ENCODE measurements at regions not wholly inside any gene's neighbourhood (a gene's known extent, or its start where the extent isn't known, plus 50 kb on each side); places are given as distances from the start of the nearest gene placed in this dataset.

DNA sequence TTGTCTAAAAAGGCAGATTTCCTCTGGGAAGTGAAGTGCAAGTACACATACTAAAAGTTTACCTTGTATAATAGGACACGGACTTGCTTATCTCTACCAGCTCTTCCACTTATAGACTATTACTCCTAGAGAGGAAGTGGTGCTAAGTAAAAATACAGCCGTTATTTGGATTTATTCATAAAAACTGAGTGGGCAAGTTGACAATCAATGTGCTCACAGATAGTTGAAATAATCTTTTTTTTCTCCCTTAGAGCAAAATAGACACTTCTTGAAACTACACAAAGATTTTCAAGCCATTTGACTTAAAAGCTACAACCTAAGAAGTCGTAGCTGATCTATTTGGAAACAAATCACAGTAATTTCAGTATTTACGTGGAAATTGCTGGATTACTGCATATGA lies 2584.7 kb upstream of the PCDH20 start:
- DNase-seq = no peak

GRCh38 chr13:63999614-64000305 lies 2584.1 kb upstream of the PCDH20 start:
- DNase-seq = no peak

DNA sequence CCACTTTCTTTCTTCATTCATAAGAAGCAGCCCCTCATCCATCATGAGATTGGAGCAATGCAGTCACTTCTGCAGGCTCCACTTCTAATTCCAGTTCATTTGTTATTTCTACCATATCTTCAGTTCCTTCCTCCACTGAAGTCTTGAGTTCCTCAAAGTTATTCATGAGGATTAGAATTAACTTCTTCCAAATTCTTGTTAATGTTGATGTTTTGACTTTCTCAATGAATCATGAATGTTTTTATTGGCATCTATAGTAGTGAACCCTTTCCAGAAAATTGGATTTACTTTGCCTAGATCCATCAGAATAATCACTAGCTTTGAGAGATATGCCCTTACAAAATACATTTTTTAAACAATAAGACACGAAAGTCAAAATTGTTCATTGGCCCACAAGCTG lies 2567.7 kb upstream of the PCDH20 start:
- no peak for DNase-seq

GRCh38 chr13:63979951-63980350 lies 2564.3 kb upstream of the PCDH20 start:
- no peak for DNase-seq

DNA sequence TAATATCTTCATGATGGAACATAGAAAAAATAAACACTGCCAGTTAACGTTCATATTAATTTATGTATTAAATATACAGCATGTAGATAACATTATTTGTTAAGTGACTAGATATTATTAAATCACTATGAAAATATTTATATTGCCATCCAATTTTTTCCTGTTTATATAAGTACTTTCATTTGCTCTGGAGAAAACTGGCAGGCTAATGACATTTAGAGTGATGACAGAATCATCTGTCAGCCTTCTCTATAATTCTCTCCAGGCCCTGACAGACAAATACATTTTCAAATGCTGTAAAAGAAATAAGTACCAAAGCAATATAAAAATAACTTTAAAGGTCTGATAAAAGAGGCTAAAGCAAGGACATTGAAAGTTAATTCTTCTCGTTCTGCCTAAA lies 2556.7 kb upstream of the PCDH20 start:
- DNase-seq = no peak

GRCh38 chr13:63954683-63955082 lies 2539.0 kb upstream of the PCDH20 start:
- DNase-seq = no peak

DNA sequence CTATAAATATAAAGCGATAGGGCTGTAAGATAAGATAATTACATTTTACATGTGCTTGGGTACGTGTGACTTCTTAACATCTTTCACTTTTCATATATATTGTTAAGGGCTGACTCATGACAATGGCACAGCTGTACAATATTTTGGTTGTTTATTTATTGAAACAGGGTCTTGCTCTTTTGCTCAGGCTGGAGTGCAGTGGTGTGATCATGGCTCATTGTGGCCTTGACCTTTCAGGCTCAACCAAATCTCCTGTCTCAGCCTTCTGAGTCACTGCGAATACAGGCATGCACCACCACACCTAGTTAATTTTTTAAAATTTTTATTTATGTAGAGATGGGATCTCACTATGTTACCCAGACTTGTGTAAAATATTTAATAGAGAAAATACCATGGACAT lies 2532.4 kb upstream of the PCDH20 start:
- DNase-seq = no peak

DNA sequence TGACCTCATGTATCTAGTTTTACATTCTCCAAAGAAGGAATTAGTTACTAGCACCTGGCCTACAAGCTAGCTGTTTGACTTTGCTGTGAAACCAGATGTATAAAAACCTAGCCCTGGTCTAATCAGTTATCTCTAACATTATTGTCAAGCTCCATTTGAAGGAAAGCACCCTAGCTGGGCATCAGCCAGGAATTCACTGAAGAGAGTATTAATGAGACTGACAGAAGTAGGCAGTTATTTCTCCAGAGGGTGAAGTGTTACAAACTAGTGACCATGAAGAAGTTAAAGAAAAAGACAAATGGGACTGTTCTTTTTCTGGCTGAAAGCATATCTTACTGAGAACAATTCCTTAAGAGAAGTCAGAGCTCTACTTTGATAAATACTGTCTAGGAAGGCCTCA lies 2529.3 kb upstream of the PCDH20 start:
- DNase-seq = no peak

GRCh38 chr13:63942372-63942771 lies 2526.7 kb upstream of the PCDH20 start:
- no peak for DNase-seq

DNA sequence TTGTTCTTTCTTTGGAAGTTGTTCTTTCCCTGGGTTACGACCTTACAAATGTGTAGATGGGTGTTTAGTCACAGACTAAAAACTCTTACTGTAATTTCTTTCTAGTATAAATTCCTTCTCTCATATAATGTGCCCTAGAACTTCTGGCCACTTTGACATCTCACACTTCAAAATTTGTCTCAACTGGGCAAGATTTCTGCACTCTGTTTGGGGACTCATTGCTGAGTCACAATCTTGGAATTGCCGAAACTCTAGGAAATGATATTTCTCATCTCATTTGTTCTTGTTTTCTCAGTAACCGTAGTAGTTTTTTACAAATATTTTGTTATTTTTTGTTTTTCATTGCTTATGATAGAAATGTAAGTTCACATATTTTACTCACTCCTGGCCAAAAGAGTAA lies 2523.2 kb upstream of the PCDH20 start:
- DNase-seq = no peak

DNA sequence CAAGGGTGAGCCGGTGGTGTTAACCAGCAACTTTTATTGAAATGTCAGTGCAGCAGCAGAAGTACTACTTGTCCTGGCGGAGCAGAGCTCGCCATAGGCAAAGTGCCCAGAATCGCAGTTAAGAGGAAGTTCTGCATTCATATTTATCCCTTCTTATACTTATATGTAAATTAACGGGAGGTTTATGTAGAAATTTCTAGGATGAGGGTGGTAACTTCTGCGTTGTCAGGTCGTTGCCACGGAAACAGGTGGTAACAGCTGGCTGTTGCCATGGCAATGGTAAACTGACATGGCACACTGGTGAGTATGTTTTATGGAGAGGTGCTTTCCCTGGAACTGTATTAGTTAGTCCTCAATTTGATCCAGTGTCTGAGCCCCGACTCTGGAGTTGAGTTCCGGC lies 2494.9 kb upstream of the PCDH20 start:
- no peak for DNase-seq

DNA sequence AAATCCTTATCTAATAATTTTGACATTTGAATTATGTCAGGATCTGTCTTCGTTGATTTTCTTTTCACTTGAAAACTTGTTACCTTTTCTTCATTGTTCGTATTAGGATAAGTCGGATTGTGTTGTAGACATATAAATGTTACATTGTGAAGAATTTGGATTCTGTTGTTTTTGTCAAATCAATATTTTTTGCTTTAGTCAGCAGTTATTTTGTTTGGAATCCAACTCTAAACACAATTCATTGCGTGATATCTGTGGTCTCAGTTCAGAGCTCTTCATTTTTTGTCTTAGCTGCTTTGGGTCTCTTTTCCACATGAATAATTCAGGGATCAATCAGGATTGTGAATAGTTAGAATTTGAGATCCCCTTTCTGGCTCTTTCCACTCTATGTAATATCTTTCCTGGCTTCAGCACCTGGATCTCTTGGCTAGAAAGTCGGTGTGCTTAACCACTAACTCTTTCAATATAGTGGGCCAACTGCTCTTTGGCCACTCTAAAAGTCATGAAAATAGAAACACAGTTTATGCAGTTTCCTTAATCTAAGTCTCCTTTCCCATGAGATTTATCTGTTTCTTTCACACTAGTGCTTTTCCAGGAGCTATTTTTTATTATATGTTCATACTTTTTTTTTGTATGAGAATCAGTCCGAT lies 2494.2 kb upstream of the PCDH20 start:
- no peak for DNase-seq

DNA sequence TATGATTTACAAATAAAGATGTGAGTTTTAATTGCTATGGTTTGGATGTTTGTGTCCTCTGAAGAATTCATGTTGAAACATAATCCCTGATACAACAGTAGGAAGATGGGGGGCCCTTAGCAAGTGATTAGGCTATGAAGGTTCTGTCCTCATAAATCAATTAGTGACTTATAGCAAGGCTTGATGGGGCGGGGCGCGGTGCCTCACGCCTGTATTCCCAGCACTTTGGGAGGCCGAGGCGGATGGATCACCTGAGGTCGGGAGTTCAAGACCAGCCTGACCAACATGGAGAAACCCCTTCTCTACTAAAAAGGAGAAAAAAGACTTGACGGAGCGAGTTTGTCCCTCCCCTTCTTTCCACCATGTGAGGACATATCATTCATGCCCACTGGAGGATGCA lies 2486.5 kb upstream of the PCDH20 start:
- DNase-seq = no peak

GRCh38 chr13:63901630-63902029 lies 2486.0 kb upstream of the PCDH20 start:
- no peak for DNase-seq

GRCh38 chr13:63900406-63900805 lies 2484.8 kb upstream of the PCDH20 start:
- no peak for DNase-seq

- DNase-seq = no peak
Observed at GRCh38 chr13:63896321-63896720, 2480.7 kb upstream of the PCDH20 start.

- DNase-seq = no peak
Observed at GRCh38 chr13:63882052-63882451, 2466.4 kb upstream of the PCDH20 start.

DNA sequence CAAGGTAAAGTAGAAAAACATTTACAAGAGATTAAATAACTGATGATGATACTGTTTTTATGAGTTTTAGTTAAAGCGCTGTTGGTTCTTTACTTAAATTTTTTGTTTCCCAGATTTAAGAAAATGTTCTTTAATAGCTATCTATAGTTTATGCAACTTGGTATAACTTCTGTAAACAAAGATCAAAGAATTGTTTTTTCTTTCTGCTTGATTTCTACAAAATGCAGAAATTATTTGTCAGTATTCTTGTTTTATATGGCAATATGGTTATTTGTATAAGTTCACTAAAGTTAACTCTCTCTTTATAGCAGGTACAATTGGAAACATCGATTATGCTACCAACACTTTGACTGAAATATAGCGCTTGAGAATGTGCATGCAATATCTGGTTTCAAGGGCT lies 2465.1 kb upstream of the PCDH20 start:
- DNase-seq = no peak

- no peak for DNase-seq
Observed at GRCh38 chr13:63873936-63874335, 2458.3 kb upstream of the PCDH20 start.

GRCh38 chr13:63864171-63864902 lies 2448.7 kb upstream of the PCDH20 start:
- no peak for DNase-seq

DNA sequence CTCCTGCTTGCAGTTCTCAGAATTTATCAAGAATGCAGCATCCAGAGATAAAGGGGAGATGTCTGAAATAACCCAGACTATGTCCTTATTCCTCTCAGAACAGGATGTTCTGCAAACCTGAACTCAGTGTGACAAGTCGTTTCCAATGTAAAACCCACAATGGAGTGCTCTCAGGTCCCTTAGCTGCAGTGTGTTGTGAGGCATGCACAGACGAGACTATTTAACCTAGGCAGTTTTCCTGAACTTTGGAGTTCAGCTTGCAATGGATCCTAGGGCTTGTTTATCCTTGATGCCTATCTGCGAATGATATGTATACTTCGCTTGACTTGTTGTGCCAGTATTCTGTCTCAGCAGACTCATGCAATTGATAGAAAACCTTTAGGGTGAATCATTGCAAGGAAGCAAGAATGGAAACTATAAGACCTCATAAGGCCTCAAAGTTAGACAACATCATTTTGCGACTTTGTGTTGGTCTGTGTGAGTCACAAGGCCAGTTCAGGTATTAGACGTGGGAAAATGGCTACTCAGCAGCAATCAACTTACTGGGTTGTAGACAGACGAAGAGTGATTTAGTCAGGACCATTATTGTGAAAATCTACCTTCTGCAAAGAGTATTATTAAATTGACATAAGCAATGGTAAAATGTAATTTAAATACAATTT lies 2439.9 kb upstream of the PCDH20 start:
- DNase-seq = no peak

GRCh38 chr13:63853816-63854215 lies 2438.2 kb upstream of the PCDH20 start:
- DNase-seq = no peak

- no peak for DNase-seq
Observed at GRCh38 chr13:63851526-63851925, 2435.9 kb upstream of the PCDH20 start.

Data from NCI-H2081 (cell line).